22Rv1 (cell line): ENCODE measurements at regions not wholly inside any gene's neighbourhood (a gene's known extent, or its start where the extent isn't known, plus 50 kb on each side); places are given as distances from the start of the nearest gene placed in this dataset.

ENCODE experiments used
- ZFX ChIP-seq: fragments of 450-650 bp; IDR thresholded peaks from 2 replicates; pipeline ENCODE4 v1.6.1; 2017; ENCODE audit warnings: antibody characterized with exemption, borderline replicate concordance
- TF ChIP-seq, protein P1 (sequence below): fragments of 450-650 bp; IDR thresholded peaks from 2 replicates; pipeline ENCODE4 v1.5.1; 2017; ENCODE audit warnings: mild to moderate bottlenecking

DNA sequence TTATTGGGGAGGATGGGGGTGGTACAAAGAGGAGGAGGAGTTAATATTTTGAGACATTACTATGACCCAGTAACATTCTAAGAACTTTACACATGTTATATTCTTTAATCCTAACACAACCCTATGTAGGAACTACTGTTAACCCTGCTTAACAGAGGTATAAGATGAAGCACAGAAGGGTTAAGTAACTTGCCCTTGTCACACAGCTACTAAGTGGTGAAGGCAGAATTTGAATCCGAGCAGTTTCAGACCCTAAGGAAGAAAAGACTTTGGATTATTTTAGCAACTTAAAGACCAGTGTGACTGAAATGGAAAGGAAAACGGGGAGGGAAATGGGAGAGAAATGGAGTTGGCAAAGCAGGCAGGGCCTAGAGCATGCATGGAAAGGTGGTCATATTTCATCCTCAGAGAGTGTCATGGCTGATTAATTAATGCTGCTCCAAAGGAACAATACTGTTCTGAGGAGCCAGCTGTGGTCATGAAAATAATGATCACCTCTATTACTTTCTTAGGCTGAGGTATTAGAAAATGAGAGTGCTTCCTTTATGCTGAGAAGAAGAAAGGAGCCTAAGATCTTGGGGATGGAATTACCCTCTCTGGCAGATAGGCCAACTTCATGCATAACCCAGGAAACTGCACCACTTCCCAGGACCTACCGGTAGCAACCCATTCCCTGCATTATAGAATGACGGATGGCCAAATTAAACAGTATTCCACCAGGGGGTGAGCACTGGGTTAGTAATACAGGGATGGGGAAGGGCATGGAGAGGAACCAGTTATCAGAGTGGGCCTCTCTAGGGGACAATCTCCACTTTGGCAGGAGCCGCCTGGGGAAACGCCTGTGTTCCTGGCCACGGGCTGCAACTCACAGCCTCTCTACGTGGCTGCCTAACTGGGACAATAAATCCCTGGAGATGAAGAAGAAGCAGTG, 50.1 kb upstream of the TNFAIP3 start:
- no peak for TF ChIP-seq ZFX
- TF ChIP-seq, protein P1, sequence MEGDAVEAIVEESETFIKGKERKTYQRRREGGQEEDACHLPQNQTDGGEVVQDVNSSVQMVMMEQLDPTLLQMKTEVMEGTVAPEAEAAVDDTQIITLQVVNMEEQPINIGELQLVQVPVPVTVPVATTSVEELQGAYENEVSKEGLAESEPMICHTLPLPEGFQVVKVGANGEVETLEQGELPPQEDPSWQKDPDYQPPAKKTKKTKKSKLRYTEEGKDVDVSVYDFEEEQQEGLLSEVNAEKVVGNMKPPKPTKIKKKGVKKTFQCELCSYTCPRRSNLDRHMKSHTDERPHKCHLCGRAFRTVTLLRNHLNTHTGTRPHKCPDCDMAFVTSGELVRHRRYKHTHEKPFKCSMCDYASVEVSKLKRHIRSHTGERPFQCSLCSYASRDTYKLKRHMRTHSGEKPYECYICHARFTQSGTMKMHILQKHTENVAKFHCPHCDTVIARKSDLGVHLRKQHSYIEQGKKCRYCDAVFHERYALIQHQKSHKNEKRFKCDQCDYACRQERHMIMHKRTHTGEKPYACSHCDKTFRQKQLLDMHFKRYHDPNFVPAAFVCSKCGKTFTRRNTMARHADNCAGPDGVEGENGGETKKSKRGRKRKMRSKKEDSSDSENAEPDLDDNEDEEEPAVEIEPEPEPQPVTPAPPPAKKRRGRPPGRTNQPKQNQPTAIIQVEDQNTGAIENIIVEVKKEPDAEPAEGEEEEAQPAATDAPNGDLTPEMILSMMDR, result no peak
